CD4-positive, alpha-beta T cell treated with Interleukin-1 beta for 1 hour (primary cell): ENCODE measurements at regions not wholly inside any gene's neighbourhood (a gene's known extent, or its start where the extent isn't known, plus 50 kb on each side); places are given as distances from the start of the nearest gene placed in this dataset.

Experiments
- DNase-seq, 2 donors: peaks; one replicate each; pipeline ENCODE4 v3.0.0-alpha.2; 2020 to 2022

GRCh38 chrX:14476205-14476604 lies 53.1 kb upstream of the GLRA2 start:
- no peak for DNase-seq

GRCh38 chrX:14449773-14450172 lies 79.6 kb upstream of the GLRA2 start:
- no peak for DNase-seq

GRCh38 chrX:14448406-14448805 lies 80.9 kb upstream of the GLRA2 start:
- DNase-seq, result no peak

- DNase-seq, result no peak
These were observed 89.2 kb upstream of the GLRA2 start for GRCh38 chrX:14440106-14440505.

GRCh38 chrX:14427614-14428013 lies 101.7 kb upstream of the GLRA2 start:
- DNase-seq, result no peak

GRCh38 chrX:14420841-14421240 lies 108.5 kb upstream of the GLRA2 start:
- DNase-seq, result no peak

- DNase-seq, result no peak
These were observed 116.7 kb upstream of the GLRA2 start for GRCh38 chrX:14412686-14413085.

- no peak for DNase-seq
These were observed 118.0 kb upstream of the GLRA2 start for GRCh38 chrX:14411326-14411725.

- DNase-seq, result no peak
These were observed 120.0 kb upstream of the GLRA2 start for GRCh38 chrX:14409341-14409740.

- no peak for DNase-seq
These were observed 123.1 kb upstream of the GLRA2 start for GRCh38 chrX:14406225-14406624.

- DNase-seq, result no peak
These were observed 130.6 kb upstream of the GLRA2 start for GRCh38 chrX:14398725-14399124.

GRCh38 chrX:14389682-14390081 lies 139.7 kb upstream of the GLRA2 start:
- no peak for DNase-seq

- no peak for DNase-seq
These were observed 142.4 kb upstream of the GLRA2 start for GRCh38 chrX:14386981-14387380.

GRCh38 chrX:14380044-14380443 lies 149.3 kb upstream of the GLRA2 start:
- no peak for DNase-seq

GRCh38 chrX:14377427-14377826 lies 151.9 kb upstream of the GLRA2 start:
- DNase-seq, result no peak

GRCh38 chrX:14363728-14364127 lies 165.6 kb upstream of the GLRA2 start:
- no peak for DNase-seq

GRCh38 chrX:14362721-14363120 lies 166.6 kb upstream of the GLRA2 start:
- DNase-seq, result no peak

- no peak for DNase-seq
These were observed 167.9 kb upstream of the GLRA2 start for GRCh38 chrX:14361435-14361834.

GRCh38 chrX:14359727-14360126 lies 169.6 kb upstream of the GLRA2 start:
- no peak for DNase-seq

- DNase-seq, result no peak
These were observed 170.0 kb upstream of the GLRA2 start for GRCh38 chrX:14359316-14359715.

GRCh38 chrX:14357314-14357713 lies 172.0 kb upstream of the GLRA2 start:
- no peak for DNase-seq

GRCh38 chrX:14356401-14356800 lies 172.9 kb upstream of the GLRA2 start:
- no peak for DNase-seq

- no peak for DNase-seq
These were observed 173.8 kb upstream of the GLRA2 start for GRCh38 chrX:14355556-14355955.

- DNase-seq, result no peak
These were observed 174.8 kb upstream of the GLRA2 start for GRCh38 chrX:14354521-14354920.

- no peak for DNase-seq
These were observed 176.8 kb upstream of the GLRA2 start for GRCh38 chrX:14352511-14352910.
